ENCODE measurements at regions not wholly inside any gene's neighbourhood (a gene's known extent, or its start where the extent isn't known, plus 50 kb on each side); places are given as distances from the start of the nearest gene placed in this dataset.

DNA sequence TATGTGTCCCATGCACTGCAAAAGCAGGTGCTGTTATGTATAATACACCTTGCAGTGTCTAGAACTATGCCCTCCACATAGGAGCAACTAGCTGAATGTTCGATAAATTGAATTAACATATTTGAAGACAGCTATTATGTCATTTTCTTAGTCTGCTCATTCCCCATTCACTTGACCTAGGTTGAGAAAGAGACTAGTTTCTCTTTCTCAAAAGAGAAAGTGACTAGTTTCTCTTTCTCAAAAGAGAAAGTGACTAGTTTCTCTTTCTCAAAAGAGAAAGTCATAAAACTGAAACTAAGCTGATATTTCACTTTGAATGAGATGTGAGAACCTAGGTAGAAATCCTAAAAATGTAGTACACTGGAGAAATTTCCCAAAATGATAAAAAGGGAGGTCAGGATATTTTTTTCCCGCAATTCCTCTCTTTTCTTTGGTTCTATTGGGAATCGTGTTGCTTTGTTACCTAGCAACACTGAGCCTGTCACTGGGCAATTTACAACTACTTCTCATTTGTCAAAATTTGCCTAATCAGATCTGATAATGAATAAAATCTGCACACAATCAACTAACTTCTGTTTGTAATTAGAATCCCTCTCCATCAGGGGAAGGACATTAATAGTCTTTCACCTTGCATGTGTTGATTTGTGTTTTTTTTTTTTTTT lies 132.0 kb upstream of the GRIA1 start:
- TF ChIP-seq, protein P1, sequence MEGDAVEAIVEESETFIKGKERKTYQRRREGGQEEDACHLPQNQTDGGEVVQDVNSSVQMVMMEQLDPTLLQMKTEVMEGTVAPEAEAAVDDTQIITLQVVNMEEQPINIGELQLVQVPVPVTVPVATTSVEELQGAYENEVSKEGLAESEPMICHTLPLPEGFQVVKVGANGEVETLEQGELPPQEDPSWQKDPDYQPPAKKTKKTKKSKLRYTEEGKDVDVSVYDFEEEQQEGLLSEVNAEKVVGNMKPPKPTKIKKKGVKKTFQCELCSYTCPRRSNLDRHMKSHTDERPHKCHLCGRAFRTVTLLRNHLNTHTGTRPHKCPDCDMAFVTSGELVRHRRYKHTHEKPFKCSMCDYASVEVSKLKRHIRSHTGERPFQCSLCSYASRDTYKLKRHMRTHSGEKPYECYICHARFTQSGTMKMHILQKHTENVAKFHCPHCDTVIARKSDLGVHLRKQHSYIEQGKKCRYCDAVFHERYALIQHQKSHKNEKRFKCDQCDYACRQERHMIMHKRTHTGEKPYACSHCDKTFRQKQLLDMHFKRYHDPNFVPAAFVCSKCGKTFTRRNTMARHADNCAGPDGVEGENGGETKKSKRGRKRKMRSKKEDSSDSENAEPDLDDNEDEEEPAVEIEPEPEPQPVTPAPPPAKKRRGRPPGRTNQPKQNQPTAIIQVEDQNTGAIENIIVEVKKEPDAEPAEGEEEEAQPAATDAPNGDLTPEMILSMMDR (IDR thresholded peaks at IDR 0.05; ENCODE audit: control extremely low read depth, extremely low read depth): no peak
- Histone ChIP-seq H3K9ac (ENCODE audit: insufficient read depth in 1 of 2, low read length in 2 of 2) (no peak overlapping the region), H3K36me3 (ENCODE audit: control insufficient read depth in 4 of 4, insufficient read depth in 4 of 4, low read length in 4 of 4) (no peaks in the 10 kb centered on the region), H3K4me1 (ENCODE audit: control insufficient read depth in 5 of 5, insufficient read depth in 5 of 5, low read length in 5 of 5) (peaks cover 0 to 2% (median 0%) of the 10 kb centered on the region in 5 donors), H3K4me3 (no peak overlapping the region), H3K27ac (ENCODE audit: low read depth in 1 of 2, low read length in 1 of 2) (no peak overlapping the region), H3K27me3 (ENCODE audit: control insufficient read depth in 3 of 3, insufficient read depth in 3 of 3, low read length in 2 of 3) (no peaks in the 10 kb centered on the region), H3K9me3 (ENCODE audit: control insufficient read depth in 4 of 4, insufficient read depth in 3 of 4, low read length in 3 of 4) (peaks cover 0 to 3% (median 0%) of the 10 kb centered on the region in 4 donors)
- DNase-seq (no peak), ATAC-seq (ENCODE audit: insufficient read depth, low FRiP score) (no peak)
- WGBS, 2 donors: 74 to 82% methylated on average over 3 of the region's 3 CpGs

DNA sequence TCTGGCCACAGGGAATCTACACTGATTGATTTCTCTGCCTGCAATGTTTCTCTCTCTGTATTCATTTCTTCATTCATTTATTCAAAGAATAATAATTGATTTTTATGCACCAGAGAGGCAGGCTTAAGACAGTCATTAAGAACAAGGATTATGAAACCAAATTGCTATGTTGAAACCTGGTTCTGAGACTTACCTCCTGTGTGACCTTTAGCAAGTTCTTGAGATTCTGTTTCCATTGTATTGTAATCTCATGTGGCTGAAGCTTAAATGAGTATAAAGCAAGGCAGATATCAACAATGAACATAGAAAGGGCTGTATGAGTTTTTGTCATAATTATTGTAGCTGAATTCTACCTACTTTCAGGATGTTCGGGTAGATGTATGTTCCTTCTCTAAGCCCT lies 129.6 kb upstream of the GRIA1 start:
- TF ChIP-seq, protein P1 (IDR thresholded peaks at IDR 0.05; ENCODE audit: control extremely low read depth, extremely low read depth): no peak
- H3K27me3 ChIP-seq (ENCODE audit: control insufficient read depth in 3 of 3, insufficient read depth in 3 of 3, low read length in 2 of 3): no peaks in the 10 kb centered on the region
- H3K36me3 ChIP-seq (ENCODE audit: control insufficient read depth in 4 of 4, insufficient read depth in 4 of 4, low read length in 4 of 4): no peaks in the 10 kb centered on the region
- H3K9ac ChIP-seq (ENCODE audit: insufficient read depth in 1 of 2, low read length in 2 of 2): no peak overlapping the region
- H3K9me3 ChIP-seq (ENCODE audit: control insufficient read depth in 4 of 4, insufficient read depth in 3 of 4, low read length in 3 of 4): peaks cover 0 to 3% (median 0%) of the 10 kb centered on the region in 4 donors
- WGBS, 2 donors: 75 to 94% methylated on average over 1 of the region's 1 CpG
- no peak overlapping the region for H3K4me3 ChIP-seq
- H3K27ac ChIP-seq (ENCODE audit: low read depth in 1 of 2, low read length in 1 of 2): no peak overlapping the region
- DNase-seq (no peak), ATAC-seq (ENCODE audit: insufficient read depth, low FRiP score) (no peak)
- H3K4me1 ChIP-seq (ENCODE audit: control insufficient read depth in 5 of 5, insufficient read depth in 5 of 5, low read length in 5 of 5): peaks cover 0 to 2% (median 0%) of the 10 kb centered on the region in 5 donors

- H3K27me3 ChIP-seq (ENCODE audit: control insufficient read depth in 3 of 3, insufficient read depth in 3 of 3, low read length in 2 of 3): no peaks in the 10 kb centered on the region
- no peak overlapping the region for H3K4me3 ChIP-seq
- no peaks in the 10 kb centered on the region for H3K36me3 ChIP-seq (ENCODE audit: control insufficient read depth in 4 of 4, insufficient read depth in 4 of 4, low read length in 4 of 4)
- H3K4me1 ChIP-seq (ENCODE audit: control insufficient read depth in 5 of 5, insufficient read depth in 5 of 5, low read length in 5 of 5): peaks cover 0 to 2% (median 0%) of the 10 kb centered on the region in 5 donors
- peaks cover 0 to 3% (median 0%) of the 10 kb centered on the region in 4 donors for H3K9me3 ChIP-seq (ENCODE audit: control insufficient read depth in 4 of 4, insufficient read depth in 3 of 4, low read length in 3 of 4)
- H3K27ac ChIP-seq (ENCODE audit: low read depth in 1 of 2, low read length in 1 of 2): no peak overlapping the region
- no peak overlapping the region for H3K9ac ChIP-seq (ENCODE audit: insufficient read depth in 1 of 2, low read length in 2 of 2)
- DNase-seq (no peak), ATAC-seq (ENCODE audit: insufficient read depth, low FRiP score) (no peak)
- TF ChIP-seq, protein P1 (IDR thresholded peaks at IDR 0.05; ENCODE audit: control extremely low read depth, extremely low read depth): no peak
- 67 to 74% methylated on average over 3 of the region's 3 CpGs for WGBS, 2 donors
These were observed 128.6 kb upstream of the GRIA1 start for GRCh38 chr5:153361735-153362409.

Measured in lung (tissue), 11 donors.